Right kidney (tissue), 1 donor: ENCODE measurements at regions not wholly inside any gene's neighbourhood (a gene's known extent, or its start where the extent isn't known, plus 50 kb on each side); places are given as distances from the start of the nearest gene placed in this dataset.
"Not testable (repeated sequence)": the region's sequence is repeated elsewhere in the genome, so short reads cannot be mapped to it uniquely, and the experiment has no call there.

Experiments used
- DNase-seq: peaks from one replicate; pipeline ENCODE4 v3.0.0-alpha.2; 2016

- no peak for DNase-seq
These were observed 91.9 kb upstream of the NEURL1B start for GRCh38 chr5:172548981-172549687.

- DNase-seq: no peak
These were observed 92.7 kb upstream of the NEURL1B start for GRCh38 chr5:172548311-172548731.

DNA sequence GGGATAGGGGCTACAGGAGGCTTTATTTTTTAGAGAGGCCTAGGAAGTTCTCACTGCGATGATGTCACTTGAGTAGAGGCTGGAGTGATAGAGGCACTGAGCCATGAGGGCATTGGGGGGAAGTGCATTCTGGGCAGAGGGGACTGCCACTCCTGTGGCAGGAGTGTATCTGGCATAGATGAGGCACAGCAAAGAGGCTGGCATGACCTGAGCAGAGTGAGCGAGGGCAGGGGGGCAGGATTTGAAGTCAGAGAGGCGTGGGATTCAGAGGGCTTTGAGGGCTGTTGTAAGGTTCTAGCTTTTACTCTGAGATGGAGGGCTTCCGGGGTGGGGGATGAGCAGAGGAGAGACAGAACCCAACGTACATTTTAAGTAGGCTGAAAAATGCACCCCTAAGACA, 91.9 kb upstream of the SH3PXD2B start:
- no peak for DNase-seq

- no peak for DNase-seq
These were observed 91.0 kb upstream of the SH3PXD2B start for GRCh38 chr5:172545291-172545801.

DNA sequence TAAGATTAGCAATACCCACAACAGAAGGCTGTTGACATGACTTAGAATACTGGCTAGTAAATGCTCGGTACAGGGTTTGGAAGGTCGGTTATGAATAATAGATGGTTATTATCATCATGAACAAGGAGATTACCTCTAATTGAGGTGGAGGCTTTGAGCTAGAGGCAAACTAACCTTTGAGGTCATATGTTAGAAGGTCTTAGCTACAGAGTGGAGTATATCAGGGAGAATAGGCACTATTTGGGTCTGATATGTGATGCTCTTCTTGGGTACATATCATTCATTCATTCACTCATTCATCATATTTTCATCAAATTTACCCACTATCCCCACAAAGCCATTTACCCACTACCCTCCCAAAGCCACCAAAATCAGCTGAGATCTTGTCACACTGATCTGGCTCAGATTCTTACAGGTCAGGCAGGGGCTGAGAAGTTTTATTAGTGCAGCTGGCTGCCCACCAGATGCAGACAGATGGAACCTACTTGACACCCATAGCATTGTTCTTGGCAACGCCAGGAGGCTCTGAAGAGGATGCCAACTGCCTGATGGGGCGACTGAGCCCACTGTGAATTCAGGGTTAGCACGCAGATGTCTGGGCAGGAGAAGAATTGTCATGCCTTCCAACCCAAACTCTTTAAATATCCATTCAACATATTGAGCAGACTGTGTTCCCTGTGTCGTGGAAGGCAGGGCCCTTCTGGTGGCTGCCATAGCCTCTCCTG, 90.2 kb upstream of the SH3PXD2B start:
- DNase-seq: no peak

- DNase-seq: no peak
These were observed 89.4 kb upstream of the SH3PXD2B start for GRCh38 chr5:172543484-172544298.

DNA sequence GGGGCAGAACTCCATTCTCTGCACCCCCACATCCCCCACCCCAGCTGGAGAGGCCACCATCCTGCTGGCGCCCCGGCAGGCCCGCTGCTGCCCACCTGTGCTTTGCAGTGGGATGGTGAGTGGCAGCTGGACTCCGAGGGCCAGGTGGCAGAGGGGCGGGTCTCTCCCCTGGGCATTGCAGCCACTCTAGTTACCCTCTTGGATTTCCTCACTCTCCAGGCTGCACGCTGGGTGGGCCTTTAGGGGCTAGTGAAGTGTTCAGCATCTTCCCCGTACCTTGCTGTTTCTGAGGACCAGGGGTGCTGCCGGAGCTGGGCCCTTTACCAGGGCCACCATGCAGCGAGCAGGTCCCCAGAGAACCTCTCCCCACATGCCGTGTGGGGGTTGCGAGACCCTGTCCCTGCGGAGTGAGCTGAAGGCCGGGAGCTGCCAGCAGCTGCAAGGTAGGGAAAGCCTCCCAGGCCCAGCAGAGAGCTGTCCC, 88.4 kb upstream of the SH3PXD2B start:
- no peak for DNase-seq

GRCh38 chr5:172541773-172542136, 87.4 kb upstream of the SH3PXD2B start:
- DNase-seq: no peak

DNA sequence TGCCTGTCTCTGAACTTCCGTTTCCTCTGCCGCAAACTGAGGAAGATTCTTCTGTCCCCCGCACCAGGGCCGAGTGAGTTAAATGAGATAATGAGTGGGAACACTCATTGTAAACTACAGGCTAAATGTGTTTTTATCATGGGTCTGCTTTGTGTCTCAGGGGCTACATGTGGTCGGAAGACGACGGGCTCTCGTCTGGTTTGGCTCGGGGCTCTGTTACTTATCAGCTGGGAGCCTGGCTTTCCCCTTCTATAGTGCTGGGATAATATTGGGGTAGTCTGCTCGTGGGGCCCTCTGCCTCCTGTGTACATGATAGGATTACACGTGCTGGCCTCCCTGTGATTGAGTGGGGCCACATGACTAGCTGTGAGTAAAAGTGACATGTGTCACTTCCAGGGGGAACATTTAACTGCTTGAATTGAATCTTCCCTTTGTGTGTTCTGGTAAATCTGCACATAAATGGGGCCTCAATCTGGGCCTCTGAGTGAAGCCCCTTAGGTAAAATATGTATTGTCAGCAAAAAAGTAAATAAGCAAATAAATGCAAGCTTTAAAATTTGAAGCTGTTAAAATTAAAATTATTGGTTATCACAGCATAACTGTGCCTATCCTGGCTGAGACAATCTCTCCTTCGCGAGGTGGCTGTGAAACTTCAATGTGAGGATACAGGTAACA, 86.9 kb upstream of the SH3PXD2B start:
- no peak for DNase-seq

GRCh38 chr5:172540099-172540870, 86.0 kb upstream of the SH3PXD2B start:
- no peak for DNase-seq

DNA sequence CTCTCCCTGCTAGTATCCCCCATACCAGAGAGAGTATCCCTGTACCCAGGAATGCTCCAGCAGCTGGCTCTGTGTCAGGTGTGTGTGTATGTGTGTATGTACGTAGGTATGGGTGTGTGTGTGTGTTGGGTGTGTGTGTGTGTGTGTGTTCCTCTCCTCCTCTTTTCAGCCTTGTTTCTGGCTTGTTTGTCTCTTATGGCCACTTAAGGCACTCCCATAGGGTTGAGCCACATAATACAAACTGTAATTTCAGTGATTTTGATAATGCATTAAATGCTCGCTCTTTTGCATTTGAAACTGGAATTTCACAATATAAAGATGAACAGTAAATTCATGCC, 80.8 kb upstream of the SH3PXD2B start:
- no peak for DNase-seq

DNA sequence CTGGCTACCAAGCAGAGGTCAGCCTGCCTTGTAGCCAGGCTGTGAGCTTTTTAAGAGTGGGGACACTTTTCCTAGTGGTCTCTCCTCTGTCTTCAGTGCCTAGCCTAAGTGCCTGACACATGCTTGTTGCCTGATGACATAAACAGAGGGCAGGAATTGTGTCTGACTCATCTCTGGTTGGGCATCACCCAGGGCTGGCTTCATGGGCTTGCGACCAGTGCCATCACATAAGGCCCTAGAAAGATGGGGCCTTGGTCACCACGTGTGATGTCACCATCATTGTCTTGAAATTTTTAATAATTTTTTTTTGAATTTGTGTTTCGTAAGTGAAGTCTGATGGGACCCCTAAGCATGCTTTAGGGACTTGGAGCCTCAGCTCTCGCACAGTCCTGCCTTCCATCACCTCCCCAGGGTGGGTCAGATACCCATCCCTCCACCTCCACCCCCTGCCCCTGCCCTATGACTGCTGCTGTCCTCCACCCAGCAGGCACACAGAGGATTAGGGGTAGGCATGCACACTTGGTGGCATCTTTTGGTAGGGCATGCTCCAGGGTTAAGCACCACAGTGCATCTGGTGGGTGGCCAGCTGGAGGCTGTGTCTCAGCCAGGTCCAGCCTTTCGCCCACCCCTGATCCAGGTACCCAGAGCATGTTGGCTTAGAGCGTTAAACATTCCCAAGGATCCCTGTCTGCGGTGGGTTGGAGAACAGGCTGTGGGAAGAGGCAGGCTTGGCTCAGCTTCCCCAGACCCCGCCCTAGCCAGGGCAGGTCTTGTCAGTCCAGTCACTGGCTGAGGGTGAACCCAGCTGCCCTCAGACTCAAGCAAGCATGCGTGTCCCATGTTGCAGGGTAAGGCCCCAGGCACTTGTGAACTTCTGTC, 80.1 kb upstream of the SH3PXD2B start:
- DNase-seq: no peak

GRCh38 chr5:172533399-172534228, 79.3 kb upstream of the SH3PXD2B start:
- no peak for DNase-seq

DNA sequence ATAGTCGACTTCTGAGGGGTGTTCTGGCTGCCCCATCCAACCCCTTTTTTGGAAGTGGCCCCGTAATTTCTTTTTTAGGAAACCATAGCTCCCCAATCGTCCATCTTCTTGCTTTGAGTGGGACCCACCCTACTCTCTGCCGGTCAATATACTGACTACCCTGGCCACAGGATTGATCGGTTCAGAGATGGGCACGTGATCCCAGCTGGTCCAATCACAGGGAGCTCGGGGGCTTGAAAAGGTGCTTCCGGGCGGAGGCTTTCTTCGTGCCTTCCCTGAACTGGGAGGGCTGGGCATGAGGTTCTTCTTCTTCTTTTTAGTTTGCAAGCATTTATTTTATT, 78.7 kb upstream of the SH3PXD2B start:
- no peak for DNase-seq

DNA sequence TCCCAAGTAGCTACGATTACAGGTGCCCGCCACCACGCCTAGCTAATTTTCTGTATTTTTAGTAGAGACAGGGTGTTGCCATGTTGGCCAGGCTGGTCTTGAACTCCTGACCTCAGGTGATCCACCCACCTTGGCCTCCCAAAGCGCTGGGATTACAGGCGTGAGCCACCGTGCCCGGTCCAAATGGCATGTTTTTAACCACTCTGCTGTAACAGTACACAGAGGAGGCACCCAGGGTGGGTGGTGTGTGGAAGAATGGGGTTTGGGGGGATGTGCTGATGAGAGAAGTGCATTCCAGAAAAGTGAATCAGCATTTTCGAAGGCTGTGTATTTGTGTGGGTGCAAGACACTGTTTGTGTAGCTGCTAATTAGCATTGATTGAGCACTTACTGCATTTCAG, 78.1 kb upstream of the SH3PXD2B start:
- not testable (repeated sequence) for DNase-seq

- DNase-seq: no peak
These were observed 77.3 kb upstream of the SH3PXD2B start for GRCh38 chr5:172531704-172532026.

GRCh38 chr5:172530878-172531703, 76.8 kb upstream of the SH3PXD2B start:
- no peak for DNase-seq

- no peak for DNase-seq
These were observed 76.1 kb upstream of the SH3PXD2B start for GRCh38 chr5:172530406-172530805.

DNA sequence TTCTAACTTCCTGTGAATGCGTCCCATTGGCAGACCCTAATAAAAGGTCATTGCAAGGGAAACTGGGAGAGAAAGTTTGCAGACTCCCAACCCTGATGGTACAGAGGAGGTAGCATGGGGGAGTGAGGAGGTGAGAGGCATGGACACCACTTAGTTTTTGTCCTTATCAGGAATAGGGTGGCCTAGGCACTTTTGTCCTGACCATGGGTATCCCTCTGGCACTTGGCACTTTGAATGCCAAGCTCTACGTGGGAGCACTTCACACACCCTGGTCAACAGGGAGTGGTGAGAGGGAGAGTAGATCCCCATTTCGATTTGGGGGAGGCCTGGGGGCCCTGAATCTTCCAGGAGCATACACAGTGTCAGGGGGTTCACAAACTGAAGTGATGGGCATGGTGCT, 75.6 kb upstream of the SH3PXD2B start:
- DNase-seq: no peak
